ENCODE measurements at regions not wholly inside any gene's neighbourhood (a gene's known extent, or its start where the extent isn't known, plus 50 kb on each side); places are given as distances from the start of the nearest gene placed in this dataset.
"Not testable (repeated sequence)": the region's sequence is repeated elsewhere in the genome, so short reads cannot be mapped to it uniquely, and the experiment has no call there.

DNA sequence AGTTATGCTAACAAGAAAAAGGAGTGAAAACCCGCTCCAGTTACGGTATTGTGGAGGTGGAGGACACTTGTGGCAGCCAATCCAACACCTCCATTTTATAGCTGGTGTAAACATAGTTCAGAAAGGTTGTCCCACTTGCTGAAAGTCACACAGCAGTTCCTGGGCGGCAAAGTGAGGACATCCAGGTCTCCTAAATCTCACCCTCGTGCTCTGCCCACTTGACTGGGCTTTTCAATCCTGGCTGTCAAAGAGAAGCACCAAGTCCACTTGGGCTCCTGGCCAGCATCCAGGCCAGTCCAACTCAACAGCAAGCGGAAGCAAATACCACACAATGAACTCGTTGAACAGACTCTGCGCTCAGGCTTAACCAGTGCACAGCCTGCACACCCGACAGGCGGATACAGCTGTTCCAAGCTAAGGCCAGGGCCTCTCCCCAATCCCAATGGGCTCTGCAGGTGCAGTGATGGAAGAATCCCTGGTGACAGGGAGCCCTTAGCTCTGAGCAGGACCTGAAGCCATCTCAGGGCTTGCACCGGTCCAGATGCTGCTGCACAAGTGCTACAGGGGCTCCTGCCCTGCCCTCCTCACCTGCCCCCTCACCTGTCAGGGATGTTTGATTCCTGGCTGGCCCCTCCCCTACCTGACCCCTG is 89.8 kb upstream of the METTL9 start:
- H3K9me3 ChIP-seq; H3K27ac ChIP-seq; H3K4me3 ChIP-seq (ENCODE audit: low read depth in 1 of 2, low read length in 1 of 2); H3K36me3 ChIP-seq; H3K27me3 ChIP-seq: not testable (repeated sequence)
- H3K4me1 ChIP-seq (ENCODE audit: control insufficient read depth in 1 of 2, insufficient read depth in 1 of 2, low read depth in 1 of 2, low read length in 1 of 2): peaks cover 14 to 16% of the 10 kb centered on the region in 2 experiments

GRCh38 chr16:21510869-21511255 is 88.5 kb upstream of the METTL9 start:
- H3K27ac ChIP-seq; H3K4me3 ChIP-seq (ENCODE audit: low read depth in 1 of 2, low read length in 1 of 2); H3K36me3 ChIP-seq; H3K9me3 ChIP-seq; H3K27me3 ChIP-seq: not testable (repeated sequence)
- peaks cover 14 to 16% of the 10 kb centered on the region in 2 experiments for H3K4me1 ChIP-seq (ENCODE audit: control insufficient read depth in 1 of 2, insufficient read depth in 1 of 2, low read depth in 1 of 2, low read length in 1 of 2)

GRCh38 chr16:21511315-21512210 is 87.8 kb upstream of the METTL9 start:
- H3K4me1 ChIP-seq (ENCODE audit: control insufficient read depth in 1 of 2, insufficient read depth in 1 of 2, low read depth in 1 of 2, low read length in 1 of 2): peaks cover 10 to 12% of the 10 kb centered on the region in 2 experiments
- H3K27ac ChIP-seq; H3K4me3 ChIP-seq (ENCODE audit: low read depth in 1 of 2, low read length in 1 of 2); H3K36me3 ChIP-seq; H3K9me3 ChIP-seq; H3K27me3 ChIP-seq: not testable (repeated sequence)

DNA sequence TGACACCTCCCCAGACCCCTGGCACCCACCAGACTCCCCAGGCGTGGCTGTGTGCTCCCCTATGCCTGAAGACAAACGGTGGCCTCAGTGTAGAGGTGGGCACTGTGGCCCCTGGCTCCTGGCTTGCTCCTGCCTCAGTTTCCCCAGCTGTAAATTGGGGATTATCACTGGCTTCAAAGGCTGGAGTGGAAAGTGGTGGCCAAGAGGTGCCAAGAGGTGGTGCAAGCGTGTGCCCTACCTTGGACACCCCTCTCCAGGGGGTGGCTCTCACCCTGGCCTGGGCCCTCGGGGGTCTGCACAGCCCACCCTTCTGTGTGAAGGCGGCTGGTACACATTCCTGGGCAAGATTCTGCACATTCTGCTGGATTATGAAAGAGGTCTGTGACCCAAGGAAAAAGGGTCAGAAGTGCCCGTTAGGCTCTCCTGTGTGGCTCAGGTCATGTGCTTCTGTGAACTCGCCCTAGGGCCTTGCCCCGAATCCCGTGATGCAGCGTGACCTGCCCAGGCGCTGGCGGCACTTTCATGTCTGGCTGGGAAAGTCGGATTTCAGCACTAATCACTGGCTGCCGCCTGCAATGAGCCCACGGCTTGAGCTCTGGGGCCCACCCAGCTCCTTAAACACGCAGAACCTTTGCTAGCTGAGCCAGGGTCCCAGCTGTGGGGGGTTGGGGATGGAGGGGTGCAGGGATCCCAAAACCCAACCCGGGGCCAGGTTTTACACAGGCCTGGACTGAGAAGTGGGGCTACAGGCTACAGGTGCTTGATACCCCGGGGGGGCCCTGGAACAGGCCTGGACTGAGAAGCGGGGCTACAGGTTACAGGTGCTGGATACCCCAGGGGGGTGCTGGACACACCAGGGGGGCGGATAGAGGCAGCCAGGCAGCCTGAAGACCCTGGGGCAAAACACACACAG is 86.8 kb upstream of the METTL9 start:
- not testable (repeated sequence) for H3K36me3 ChIP-seq; H3K27me3 ChIP-seq; H3K4me3 ChIP-seq (ENCODE audit: low read depth in 1 of 2, low read length in 1 of 2); H3K9me3 ChIP-seq; H3K27ac ChIP-seq; H3K4me1 ChIP-seq (ENCODE audit: control insufficient read depth in 1 of 2, insufficient read depth in 1 of 2, low read depth in 1 of 2, low read length in 1 of 2)

DNA sequence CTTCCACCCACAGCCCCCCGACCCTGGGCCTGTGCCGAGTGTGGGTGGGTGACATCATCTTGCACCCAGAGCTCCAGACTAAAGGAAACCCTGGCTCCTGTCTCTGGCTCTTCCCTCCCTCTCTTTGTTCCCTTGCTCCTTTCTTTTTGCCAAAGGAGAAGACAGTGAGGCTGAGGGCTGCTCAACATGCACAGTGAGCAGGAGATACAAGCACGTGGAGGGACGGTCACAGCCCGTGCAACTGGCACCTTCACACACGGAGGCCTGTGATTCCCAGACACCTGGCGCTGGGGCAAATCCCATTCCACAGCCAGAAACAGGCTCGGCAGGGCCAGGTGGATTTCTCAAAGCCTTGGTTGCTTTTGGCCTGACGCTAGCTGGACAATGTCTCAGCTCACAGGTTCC is 86.0 kb upstream of the METTL9 start:
- not testable (repeated sequence) for H3K9me3 ChIP-seq; H3K27ac ChIP-seq; H3K4me1 ChIP-seq (ENCODE audit: control insufficient read depth in 1 of 2, insufficient read depth in 1 of 2, low read depth in 1 of 2, low read length in 1 of 2); H3K36me3 ChIP-seq; H3K27me3 ChIP-seq; H3K4me3 ChIP-seq (ENCODE audit: low read depth in 1 of 2, low read length in 1 of 2)

DNA sequence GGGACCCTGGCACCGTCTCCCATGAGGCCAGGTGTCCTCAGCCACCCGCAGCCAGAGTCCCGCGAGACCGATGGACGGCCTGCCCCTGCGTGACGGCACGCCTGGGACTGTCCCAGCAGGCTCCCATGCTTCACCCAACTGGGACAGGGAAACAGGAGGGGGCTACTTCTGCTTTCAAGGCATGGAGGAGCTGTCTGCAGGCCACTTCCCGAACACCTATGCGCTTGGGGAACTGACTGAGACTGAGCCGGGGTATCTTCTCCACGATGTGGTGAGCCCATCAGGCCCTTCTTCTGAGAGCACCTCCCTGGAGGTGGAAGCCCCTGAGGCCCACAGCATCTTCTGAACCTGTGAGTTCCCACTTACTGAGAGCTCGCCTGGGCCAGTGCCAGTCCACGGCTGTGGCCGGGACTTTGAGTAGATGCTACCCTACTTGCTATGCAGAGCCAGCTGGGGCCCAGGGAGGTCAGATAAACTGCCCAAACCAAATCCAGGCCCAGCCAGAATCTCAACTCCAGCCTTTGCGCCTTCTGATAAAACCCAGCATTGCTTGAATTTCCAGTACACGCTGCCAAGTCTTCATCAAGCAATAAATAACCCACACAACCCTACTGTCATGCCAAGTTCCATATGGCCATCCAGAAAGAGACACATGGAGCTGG is 85.4 kb upstream of the METTL9 start:
- peaks cover 10 to 14% of the 10 kb centered on the region in 2 experiments for H3K4me1 ChIP-seq (ENCODE audit: control insufficient read depth in 1 of 2, insufficient read depth in 1 of 2, low read depth in 1 of 2, low read length in 1 of 2)
- not testable (repeated sequence) for H3K36me3 ChIP-seq; H3K9me3 ChIP-seq; H3K4me3 ChIP-seq (ENCODE audit: low read depth in 1 of 2, low read length in 1 of 2); H3K27me3 ChIP-seq
- H3K27ac ChIP-seq: peak overlapping the region; percentile 20

DNA sequence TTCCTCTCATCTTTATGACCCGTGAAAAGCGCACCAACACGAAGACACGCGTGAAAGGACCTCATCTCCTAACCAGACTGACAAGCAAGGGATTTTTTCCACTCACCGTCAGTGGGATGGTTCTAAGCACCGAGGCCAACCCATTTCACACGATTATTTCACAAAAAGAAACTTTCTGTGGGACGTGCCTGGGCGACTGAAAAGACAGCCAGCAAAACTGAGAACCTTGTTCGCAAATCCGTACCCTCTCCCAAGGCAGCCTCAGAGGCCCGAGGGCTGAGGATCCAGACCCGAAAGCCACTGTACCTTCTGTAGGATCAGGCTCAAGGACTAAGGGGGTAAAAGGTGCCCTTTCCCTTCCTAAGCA is 84.9 kb upstream of the METTL9 start:
- not testable (repeated sequence) for H3K27ac ChIP-seq; H3K36me3 ChIP-seq; H3K27me3 ChIP-seq; H3K4me3 ChIP-seq (ENCODE audit: low read depth in 1 of 2, low read length in 1 of 2); H3K9me3 ChIP-seq
- H3K4me1 ChIP-seq (ENCODE audit: control insufficient read depth in 1 of 2, insufficient read depth in 1 of 2, low read depth in 1 of 2, low read length in 1 of 2): peaks cover 15 to 19% of the 10 kb centered on the region in 2 experiments

GRCh38 chr16:21516705-21517040 is 82.7 kb upstream of the METTL9 start:
- peaks cover 20 to 24% of the 10 kb centered on the region in 2 experiments for H3K4me1 ChIP-seq (ENCODE audit: control insufficient read depth in 1 of 2, insufficient read depth in 1 of 2, low read depth in 1 of 2, low read length in 1 of 2)
- not testable (repeated sequence) for H3K36me3 ChIP-seq; H3K9me3 ChIP-seq; H3K27me3 ChIP-seq; H3K4me3 ChIP-seq (ENCODE audit: low read depth in 1 of 2, low read length in 1 of 2); H3K27ac ChIP-seq

GRCh38 chr16:21517263-21517662 is 82.1 kb upstream of the METTL9 start:
- not testable (repeated sequence) for H3K9me3 ChIP-seq; H3K4me3 ChIP-seq (ENCODE audit: low read depth in 1 of 2, low read length in 1 of 2); H3K27ac ChIP-seq; H3K36me3 ChIP-seq; H3K27me3 ChIP-seq
- peaks cover 20 to 24% of the 10 kb centered on the region in 2 experiments for H3K4me1 ChIP-seq (ENCODE audit: control insufficient read depth in 1 of 2, insufficient read depth in 1 of 2, low read depth in 1 of 2, low read length in 1 of 2)

DNA sequence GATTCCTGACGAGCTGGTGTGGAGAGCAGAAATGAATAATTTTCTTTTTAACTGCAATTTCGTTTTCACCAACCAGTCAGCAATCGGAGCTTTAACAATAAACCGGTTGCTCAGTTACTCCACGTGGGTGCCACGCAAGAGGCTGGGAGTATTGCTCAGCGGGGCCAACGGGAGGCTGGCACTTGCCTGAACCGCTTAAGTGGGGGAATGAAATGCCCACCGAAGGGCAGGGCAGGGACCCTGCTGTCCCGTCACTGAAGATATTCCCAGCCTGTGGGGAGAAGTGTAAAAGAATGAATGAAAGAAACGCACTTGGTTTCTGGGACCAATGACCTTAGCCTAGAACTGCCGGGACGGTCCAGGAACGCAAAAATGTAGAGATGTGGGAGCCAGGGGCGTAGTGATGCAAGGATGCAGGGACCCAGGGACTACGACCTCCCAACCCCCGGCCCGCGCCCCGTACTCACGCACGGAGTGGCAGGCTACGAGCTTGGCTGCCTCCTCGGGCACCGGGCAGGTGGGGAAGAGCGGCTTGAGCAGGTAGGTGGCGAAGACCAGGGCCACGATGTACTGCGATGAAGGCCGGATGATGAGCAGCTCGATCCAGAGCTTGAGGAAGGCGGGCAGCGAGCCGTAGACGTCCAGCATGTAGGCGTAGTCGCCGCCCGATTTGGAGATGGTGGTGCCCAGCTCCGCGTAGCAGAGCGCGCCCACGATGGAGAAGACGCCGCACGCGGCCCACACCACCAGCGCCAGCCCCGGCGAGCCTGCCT is 79.8 kb upstream of the METTL9 start:
- Histone ChIP-seq H3K27ac (peak overlapping the region; percentile 96), H3K4me3 (ENCODE audit: low read depth in 1 of 2, low read length in 1 of 2) (peak overlapping the region; percentile 66 to 68), H3K4me1 (ENCODE audit: control insufficient read depth in 1 of 2, insufficient read depth in 1 of 2, low read depth in 1 of 2, low read length in 1 of 2) (peaks cover 20 to 21% of the 10 kb centered on the region in 2 experiments)

More for the DNA sequence above, 79.8 kb upstream of the METTL9 start:
- H3K9me3 ChIP-seq, H3K36me3 ChIP-seq, H3K27me3 ChIP-seq: not testable (repeated sequence)
